CD14-positive monocyte (primary cell): ENCODE measurements at regions not wholly inside any gene's neighbourhood (a gene's known extent, or its start where the extent isn't known, plus 50 kb on each side); places are given as distances from the start of the nearest gene placed in this dataset.

Source experiments
- DNase-seq, 3 donors: peaks; one replicate each; pipeline ENCODE4 v3.0.0-alpha.2; 2011 to 2022
- H2AFZ ChIP-seq: 2 replicates; pipeline ENCODE4 v1.6.0; 2012; ENCODE audit warnings: mild to moderate bottlenecking, low read depth, low read length, inconsistent platforms; ENCODE audit not compliant: insufficient read depth, poor library complexity, severe bottlenecking
- H3K27ac ChIP-seq, 2 donors: 1 replicate in 1 of 2; 2 replicates in 1 of 2; pipeline ENCODE4 v1.5.1; 2012 to 2013; ENCODE audit warnings: low read length in 2 of 2, control low read depth in 1 of 2, inconsistent platforms in 1 of 2, low read depth in 1 of 2, mild to moderate bottlenecking in 1 of 2
- H3K27me3 ChIP-seq, 2 donors: one replicate each; pipeline versions ENCODE4 v1.6.0 to v1.6.1; 2011 to 2013; ENCODE audit warnings: low read length in 2 of 2; ENCODE audit not compliant: control insufficient read depth in 2 of 2, insufficient read depth in 2 of 2
- H3K36me3 ChIP-seq, 2 donors: replicated peaks in 1 of 2; 1 replicate in 1 of 2; 2 replicates in 1 of 2; pipeline versions ENCODE4 v1.5.1 to v1.6.1; 2012 to 2013; ENCODE audit warnings: low read length in 2 of 2, control low read depth in 1 of 2, inconsistent platforms in 1 of 2, mild to moderate bottlenecking in 1 of 2; ENCODE audit not compliant: insufficient read depth in 2 of 2, control insufficient read depth in 1 of 2
- H3K4me1 ChIP-seq, 2 donors: 1 replicate in 1 of 2; 2 replicates in 1 of 2; pipeline versions ENCODE4 v1.5.1 to v1.6.1; 2012 to 2013; ENCODE audit warnings: low read length in 2 of 2, control low read depth in 1 of 2, inconsistent platforms in 1 of 2, mild to moderate bottlenecking in 1 of 2, moderate library complexity in 1 of 2; ENCODE audit not compliant: insufficient read depth in 2 of 2, control insufficient read depth in 1 of 2
- H3K4me2 ChIP-seq: replicated peaks from 2 replicates; pipeline ENCODE3; 2012; ENCODE audit warnings: low read length, moderate library complexity, mild to moderate bottlenecking; ENCODE audit not compliant: poor library complexity, severe bottlenecking; ENCODE audit errors: extremely low read depth
- H3K4me3 ChIP-seq, 3 experiments: fragments of 200-600 bp in 1 of 3; sonication (generic) in 1 of 3; replicated peaks in 1 of 3; 1 replicate in 2 of 3; 2 replicates in 1 of 3; pipeline ENCODE4 v1.5.1; 2011 to 2013; ENCODE audit warnings: low read length in 3 of 3, mild to moderate bottlenecking in 3 of 3, control low read depth in 2 of 3, low read depth in 2 of 3, inconsistent platforms in 1 of 3, moderate library complexity in 1 of 3
- H3K79me2 ChIP-seq: 2 replicates; pipeline ENCODE4 v1.6.0; 2012; ENCODE audit warnings: mild to moderate bottlenecking, control low read depth, inconsistent platforms, low read length, moderate library complexity; ENCODE audit not compliant: insufficient read depth
- H3K9ac ChIP-seq: 2 replicates; pipeline ENCODE4 v1.6.0; 2017; ENCODE audit warnings: low read length, mild to moderate bottlenecking; ENCODE audit not compliant: insufficient read depth, poor library complexity, severe bottlenecking
- H3K9me3 ChIP-seq, 2 donors: replicated peaks in 1 of 2; 1 replicate in 1 of 2; 2 replicates in 1 of 2; pipeline versions ENCODE4 v1.5.1 to v1.6.1; 2012 to 2013; ENCODE audit warnings: low read length in 2 of 2, control low read depth in 1 of 2; ENCODE audit not compliant: control insufficient read depth in 1 of 2, insufficient read depth in 1 of 2
- H4K20me1 ChIP-seq: 2 replicates; pipeline ENCODE4 v1.6.0; 2012; ENCODE audit warnings: mild to moderate bottlenecking, low read length, control low read depth, moderate library complexity; ENCODE audit not compliant: insufficient read depth
- H3K27ac Mint-ChIP-seq, 7 donors: one replicate each; pipeline ENCODE4 v1.8.0; 2020; ENCODE audit warnings: mild to moderate bottlenecking in 7 of 7, mixed read lengths in 7 of 7, moderate library complexity in 6 of 7, inconsistent platforms in 2 of 7
- H3K27me3 Mint-ChIP-seq, 3 donors: one replicate each; pipeline ENCODE4 v1.8.0; 2021 to 2022; ENCODE audit warnings: low read depth in 3 of 3, mild to moderate bottlenecking in 3 of 3, mixed read lengths in 3 of 3, moderate library complexity in 3 of 3, inconsistent platforms in 1 of 3
- H3K36me3 Mint-ChIP-seq, 2 donors: one replicate each; pipeline ENCODE4 v1.8.0; 2020; ENCODE audit warnings: mixed read lengths in 2 of 2, inconsistent platforms in 1 of 2, mild to moderate bottlenecking in 1 of 2
- H3K4me1 Mint-ChIP-seq: one replicate; pipeline ENCODE4 v1.8.0; 2020; ENCODE audit warnings: mild to moderate bottlenecking, mixed read lengths
- H3K4me3 Mint-ChIP-seq, 2 donors: one replicate each; pipeline ENCODE4 v1.8.0; 2020; ENCODE audit warnings: mild to moderate bottlenecking in 2 of 2, mixed read lengths in 2 of 2, moderate library complexity in 1 of 2
- H3K9me3 Mint-ChIP-seq, 7 donors: one replicate each; pipeline ENCODE4 v1.8.0; 2020 to 2022; ENCODE audit warnings: mixed read lengths in 7 of 7, mild to moderate bottlenecking in 6 of 7, moderate library complexity in 6 of 7, inconsistent platforms in 2 of 7
- CTCF ChIP-seq: fragments of 200-600 bp; IDR thresholded peaks from one replicate; pipeline ENCODE4 v1.8.0; 2022; ENCODE audit warnings: antibody characterized with exemption, mild to moderate bottlenecking
- WGBS: methylation state at CpG from one replicate; pipeline ENCODE4 v1.1.5; 2013; ENCODE audit warnings: missing lambda C conversion rate; ENCODE audit not compliant: insufficient coverage; 5-methylcytosine and 5-hydroxymethylcytosine counted together
- intact Hi-C, 2 donors: fragments of 100-400 bp; cut with micrococcal nuclease; formaldehyde crosslinking; loops; one replicate each; pipeline versions ENCODE4 v1.15.0 to v1.15.1; 2023

GRCh38 chr3:16715281-16715680 is 110.1 kb upstream of the DAZL start:
- H3K27me3 Mint-ChIP-seq = no peaks in the 10 kb centered on the region
- H3K27ac Mint-ChIP-seq = no peak overlapping the region
- no peak for TF ChIP-seq CTCF
- no peak overlapping the region for H3K4me3 ChIP-seq
- H2AFZ ChIP-seq = no peak overlapping the region
- intact Hi-C loops = no loop called here
- no peak for DNase-seq
- no peak overlapping the region for H3K4me3 Mint-ChIP-seq
- no peaks in the 10 kb centered on the region for H3K4me1 ChIP-seq
- H3K27me3 ChIP-seq = no peaks in the 10 kb centered on the region
- 95% methylated on average over 4 of the region's 4 CpGs for WGBS
- H3K4me2 ChIP-seq = no peak overlapping the region
- no peaks in the 10 kb centered on the region for H3K36me3 Mint-ChIP-seq
- H3K27ac ChIP-seq = no peak overlapping the region
- no peaks in the 10 kb centered on the region for H3K36me3 ChIP-seq
- H3K9me3 Mint-ChIP-seq = peaks cover 8 to 35% (median 21%) of the 10 kb centered on the region in 7 donors
- peaks cover 7 to 17% of the 10 kb centered on the region in 2 donors for H3K9me3 ChIP-seq
- H3K4me1 Mint-ChIP-seq = peaks cover 2% of the 10 kb centered on the region
- H4K20me1 ChIP-seq = no peaks in the 10 kb centered on the region
- no peaks in the 10 kb centered on the region for H3K79me2 ChIP-seq
- H3K9ac ChIP-seq = no peak overlapping the region

- Histone ChIP-seq H3K36me3 (no peaks in the 10 kb centered on the region), H3K27ac (no peak overlapping the region), H3K4me1 (no peaks in the 10 kb centered on the region), H3K9ac (no peak overlapping the region), H3K4me2 (no peak overlapping the region), H2AFZ (no peak overlapping the region), H3K9me3 (peaks cover 0 to 17% of the 10 kb centered on the region in 2 donors), H3K4me3 (no peak overlapping the region), H4K20me1 (no peaks in the 10 kb centered on the region), H3K79me2 (no peaks in the 10 kb centered on the region), H3K27me3 (no peaks in the 10 kb centered on the region)
- Mint-ChIP-seq H3K27ac (no peak overlapping the region), H3K9me3 (peaks cover 2 to 26% (median 13%) of the 10 kb centered on the region in 7 donors), H3K27me3 (no peaks in the 10 kb centered on the region), H3K36me3 (no peaks in the 10 kb centered on the region), H3K4me1 (peaks cover 11% of the 10 kb centered on the region), H3K4me3 (no peak overlapping the region)
- intact Hi-C loops = no loop called here
- TF ChIP-seq CTCF = no peak
- no peak for DNase-seq
- no CpG with 5 or more reads among the region's 3 CpGs for WGBS
These were observed 114.2 kb upstream of the DAZL start for GRCh38 chr3:16719426-16719825.
